Motor neuron (in vitro differentiated cells): ENCODE measurements at regions not wholly inside any gene's neighbourhood (a gene's known extent, or its start where the extent isn't known, plus 50 kb on each side); places are given as distances from the start of the nearest gene placed in this dataset.
"Not testable (repeated sequence)": the region's sequence is repeated elsewhere in the genome, so short reads cannot be mapped to it uniquely, and the experiment has no call there.

Experiments
- ATAC-seq, 8 experiments: fragments of 200-7000 bp; cut with Tn5 transposase; replicated peaks in 6 of 8; 2 replicates each; pipeline ENCODE4 v1.8.0; 2021; ENCODE audit warnings: mild to moderate bottlenecking in 8 of 8, moderate library complexity in 8 of 8
- H3K27ac ChIP-seq, 2 donors: fragments of 250-450 bp; sonication (Bioruptor Pico); 2 replicates each; pipeline ENCODE4 v1.9.0; 2021; ENCODE audit warnings: antibody characterized with exemption in 2 of 2, mild to moderate bottlenecking in 2 of 2, moderate library complexity in 1 of 2
- H3K4me1 ChIP-seq, 2 donors: fragments of 250-450 bp; sonication (Bioruptor Pico); replicated peaks in 1 of 2; 2 replicates each; pipeline ENCODE4 v1.6.1; 2021; ENCODE audit warnings: antibody characterized with exemption in 2 of 2, mild to moderate bottlenecking in 2 of 2, moderate library complexity in 1 of 2
- H3K4me3 ChIP-seq, 5 donors: fragments of 250-450 bp; sonication (Bioruptor Pico); 2 replicates each; pipeline ENCODE4 v1.9.0; 2021; ENCODE audit warnings: antibody characterized with exemption in 5 of 5, mild to moderate bottlenecking in 5 of 5, moderate library complexity in 4 of 5
- WGBS, 10 experiments: fragments of 450-650 bp; shearing (Covaris generic); methylation state at CpG; one replicate each; pipeline ENCODE4 v1.0.0; 2022; 5-methylcytosine and 5-hydroxymethylcytosine counted together
- in situ Hi-C, 9 experiments: fragments of 400-800 bp; cut with MboI; loops; one replicate each; pipeline ENCODE4 v1.15.0; 2021; ENCODE audit warnings: low sequenced_read_pairs in 9 of 9, low pct_unique_long_range_greater_than_20kb in 2 of 9; ENCODE audit not compliant: unreplicated experiment in 9 of 9

GRCh38 chr10:45219416-45219815 lies 96.0 kb downstream of the OR13A1 start:
- Histone ChIP-seq H3K4me1 (peaks cover 0 to 5% of the 10 kb centered on the region in 2 donors), H3K4me3 (no peak overlapping the region), H3K27ac (no peak overlapping the region)
- 0 to 100% (median 78%) methylated on average over 1 to 4 of the region's 4 CpGs; no CpG with 5 or more reads in 1 of the 10 experiments for WGBS, 10 experiments
- no peak for ATAC-seq
- in situ Hi-C loops: no loop called here

GRCh38 chr10:45220931-45221330 lies 94.5 kb downstream of the OR13A1 start:
- in situ Hi-C loops: no loop called here
- ATAC-seq: peak in 5 of 8 experiments; percentile 39 to 61 (median 55)
- H3K4me3 ChIP-seq: no peak overlapping the region
- peaks cover 0 to 5% of the 10 kb centered on the region in 2 donors for H3K4me1 ChIP-seq
- H3K27ac ChIP-seq: no peak overlapping the region

- WGBS, 10 experiments: 65 to 99% (median 93%) methylated on average over 5 to 21 of the region's 50 CpGs; no CpG with 5 or more reads in 4 of the 10 experiments
- in situ Hi-C loops: no loop called here
- peaks cover 0 to 5% of the 10 kb centered on the region in 2 donors for H3K4me1 ChIP-seq
- ATAC-seq: no peak
- H3K4me3 ChIP-seq: no peak overlapping the region
- no peak overlapping the region for H3K27ac ChIP-seq
These were observed 91.1 kb downstream of the OR13A1 start for GRCh38 chr10:45224219-45224841.

GRCh38 chr10:45227042-45227441 lies 88.4 kb downstream of the OR13A1 start:
- in situ Hi-C loops: loop anchor here in 1 of 9 experiments (25.0 kb wide), 1 partner anchor 215 kb away; the partner anchor contains the start of gene ZNF22
- 0 to 86% (median 57%) methylated on average over 1 to 2 of the region's 2 CpGs; no CpG with 5 or more reads in 3 of the 10 experiments for WGBS, 10 experiments
- Histone ChIP-seq H3K4me3 (no peak overlapping the region), H3K27ac (no peak overlapping the region), H3K4me1 (no peaks in the 10 kb centered on the region)
- ATAC-seq: no peak

- in situ Hi-C loops: loop anchor here in 1 of 9 experiments (25.0 kb wide), 1 partner anchor 215 kb away; the partner anchor contains the start of gene ZNF22
- 0 to 100% (median 59%) methylated on average over 1 of the region's 1 CpG; no CpG with 5 or more reads in 2 of the 10 experiments for WGBS, 10 experiments
These were observed 88.0 kb downstream of the OR13A1 start for GRCh38 chr10:45227456-45227855.

GRCh38 chr10:45229823-45230222 lies 85.6 kb downstream of the OR13A1 start:
- no peak overlapping the region for H3K27ac ChIP-seq

More at GRCh38 chr10:45227456-45227855, 88.0 kb downstream of the OR13A1 start:
- Histone ChIP-seq H3K4me1 (no peaks in the 10 kb centered on the region), H3K4me3 (no peak overlapping the region), H3K27ac (no peak overlapping the region)
- ATAC-seq: no peak

GRCh38 chr10:45235260-45235769 lies 80.1 kb downstream of the OR13A1 start:
- ATAC-seq: peak; percentile 79 to 92 (median 85)
- not testable (repeated sequence) for H3K4me3 ChIP-seq, H3K4me1 ChIP-seq, H3K27ac ChIP-seq
- in situ Hi-C loops: loop anchor here in 1 of 9 experiments (25.0 kb wide), 1 partner anchor 223 kb away; the partner anchor contains the start of gene ZNF22
- WGBS, 10 experiments: 9 to 100% (median 40%) methylated on average over 1 to 10 of the region's 13 CpGs; no CpG with 5 or more reads in 1 of the 10 experiments

More at GRCh38 chr10:45229823-45230222, 85.6 kb downstream of the OR13A1 start:
- Histone ChIP-seq H3K4me3 (no peak overlapping the region), H3K4me1 (no peaks in the 10 kb centered on the region)
- in situ Hi-C loops: loop anchor here in 1 of 9 experiments (25.0 kb wide), 1 partner anchor 218 kb away; the partner anchor contains the start of gene ZNF22
- WGBS, 10 experiments: 0 to 57% (median 45%) methylated on average over 1 of the region's 1 CpG; no CpG with 5 or more reads in 2 of the 10 experiments
- no peak for ATAC-seq

GRCh38 chr10:45235798-45236220 lies 79.6 kb downstream of the OR13A1 start:
- H3K4me1 ChIP-seq: no peaks in the 10 kb centered on the region
- WGBS, 10 experiments: 38 to 100% (median 80%) methylated on average over 1 to 5 of the region's 7 CpGs
- ATAC-seq: peak in 7 of 8 experiments; percentile 25 to 83 (median 55)
- H3K4me3 ChIP-seq: no peak overlapping the region
- H3K27ac ChIP-seq: no peak overlapping the region
- in situ Hi-C loops: loop anchor here in 1 of 9 experiments (25.0 kb wide), 1 partner anchor 224 kb away; the partner anchor contains the start of gene ZNF22

GRCh38 chr10:45238896-45239295 lies 76.5 kb downstream of the OR13A1 start:
- 63 to 100% (median 88%) methylated on average over 1 to 5 of the region's 5 CpGs; no CpG with 5 or more reads in 1 of the 10 experiments for WGBS, 10 experiments
- H3K4me3 ChIP-seq: no peak overlapping the region
- no peak overlapping the region for H3K27ac ChIP-seq
- no peaks in the 10 kb centered on the region for H3K4me1 ChIP-seq
- no peak for ATAC-seq
- in situ Hi-C loops: loop anchor here in 1 of 9 experiments (25.0 kb wide), 1 partner anchor 227 kb away; the partner anchor contains the start of gene ZNF22

GRCh38 chr10:45239642-45240041 lies 75.8 kb downstream of the OR13A1 start:
- Histone ChIP-seq H3K27ac (no peak overlapping the region), H3K4me1 (no peaks in the 10 kb centered on the region), H3K4me3 (no peak overlapping the region)
- ATAC-seq: peak in 1 of 8 experiments; percentile 47
- 40 to 96% (median 83%) methylated on average over 2 to 9 of the region's 11 CpGs; no CpG with 5 or more reads in 1 of the 10 experiments for WGBS, 10 experiments
- in situ Hi-C loops: loop anchor here in 1 of 9 experiments (25.0 kb wide), 1 partner anchor 227 kb away; the partner anchor contains the start of gene ZNF22

GRCh38 chr10:45241865-45242520 lies 73.4 kb downstream of the OR13A1 start:
- H3K4me3 ChIP-seq: no peak overlapping the region
- no peaks in the 10 kb centered on the region for H3K4me1 ChIP-seq
- in situ Hi-C loops: loop anchor here in 1 of 9 experiments (25.0 kb wide), 1 partner anchor 230 kb away; the partner anchor contains the start of gene ZNF22
- peak in 3 of 8 experiments; percentile 86 to 94 (median 94) for ATAC-seq
- 0 to 61% (median 36%) methylated on average over 4 to 9 of the region's 9 CpGs for WGBS, 10 experiments
- H3K27ac ChIP-seq: no peak overlapping the region

GRCh38 chr10:45243261-45243660 lies 72.1 kb downstream of the OR13A1 start:
- no peak overlapping the region for H3K27ac ChIP-seq
- H3K4me1 ChIP-seq: no peaks in the 10 kb centered on the region
- in situ Hi-C loops: loop anchor here in 1 of 9 experiments (25.0 kb wide), 1 partner anchor 231 kb away; the partner anchor contains the start of gene ZNF22
- no peak for ATAC-seq
- no peak overlapping the region for H3K4me3 ChIP-seq
- WGBS, 10 experiments: 43 to 100% (median 100%) methylated on average over 1 to 2 of the region's 2 CpGs; no CpG with 5 or more reads in 4 of the 10 experiments
